ENCODE measurements at regions not wholly inside any gene's neighbourhood (a gene's known extent, or its start where the extent isn't known, plus 50 kb on each side); places are given as distances from the start of the nearest gene placed in this dataset.

- Histone ChIP-seq H3K4me2 (ENCODE audit: insufficient read depth in 1 of 2, low read depth in 2 of 2, low read length in 2 of 2) (peak overlapping the region; percentile 27 to 47), H2AFZ (ENCODE audit: low read length) (no peak overlapping the region), H3K18ac (ENCODE audit: extremely low read depth, low read length) (peak overlapping the region; percentile 25; the same call in 1 of the 2 replicates), H2BK20ac (ENCODE audit: low read length) (peak overlapping the region; percentile 87; the same call in 1 of the 2 replicates), H3K23me2 (ENCODE audit: low read depth, low read length) (no peaks in the 10 kb centered on the region), H3K9me3 (ENCODE audit: insufficient read depth in 2 of 2, low read depth in 1 of 2, low read length in 1 of 2) (no peaks in the 10 kb centered on the region), H3K79me2 (ENCODE audit: control insufficient read depth in 1 of 2, insufficient read depth in 2 of 2, low read length in 2 of 2) (no peaks in the 10 kb centered on the region), H2BK15ac (ENCODE audit: low read length) (peak overlapping the region; percentile 75; the same call in 1 of the 2 replicates), H3K4me1 (replicated peaks in 1 of 4; ENCODE audit: control insufficient read depth in 3 of 4, insufficient read depth in 4 of 4, low read length in 3 of 4) (peaks cover 3 to 14% (median 9%) of the 10 kb centered on the region in 4 experiments), H4K8ac (ENCODE audit: extremely low read depth, insufficient read depth, low read length) (no peak overlapping the region; the same call in 1 of the 2 replicates), H2BK12ac (ENCODE audit: low read depth, low read length) (peak overlapping the region; percentile 92), H2BK5ac (ENCODE audit: low read depth, low read length) (peak overlapping the region; percentile 61; the same call in 1 of the 2 replicates), H3K56ac (replicated peaks; ENCODE audit: insufficient read length, low read depth, low read length) (no peak overlapping the region), H3K9ac (replicated peaks in 1 of 4; ENCODE audit: extremely low read depth in 1 of 4, low read depth in 3 of 4, low read length in 3 of 4) (no peak overlapping the region), H3K79me1 (ENCODE audit: low read depth, low read length) (no peaks in the 10 kb centered on the region), H4K5ac (ENCODE audit: insufficient read length, low read depth, low read length) (no peak overlapping the region), H3K27ac (ENCODE audit: low read depth, low read length) (no peak overlapping the region), H3K27me3 (replicated peaks in 1 of 4; ENCODE audit: control insufficient read depth in 3 of 4, extremely low read depth in 1 of 4, insufficient read depth in 3 of 4, low read length in 3 of 4) (no peaks in the 10 kb centered on the region; a peak in 2 of 7 replicates), H3K23ac (ENCODE audit: insufficient read length) (no peak overlapping the region), H3K4me3 (ENCODE audit: extremely low read depth in 1 of 4, insufficient read depth in 2 of 4, low read depth in 3 of 4, low read length in 4 of 4) (peak overlapping the region in 1 of 4 experiments; percentile 8; a peak in 1 of 8 replicates), H3K4ac (replicated peaks; ENCODE audit: insufficient read length, low read depth, low read length) (peak overlapping the region; percentile 6), H2AK5ac (ENCODE audit: low read depth, low read length) (peak overlapping the region; percentile 48; the same call in 1 of the 2 replicates), H4K91ac (replicated peaks; ENCODE audit: insufficient read length, low read length) (no peak overlapping the region), H3K14ac (ENCODE audit: insufficient read length) (no peak overlapping the region), H2BK120ac (replicated peaks; ENCODE audit: low read depth, low read length) (peak overlapping the region; percentile 91), H3K36me3 (ENCODE audit: control insufficient read depth in 2 of 4, insufficient read depth in 4 of 4, low read length in 3 of 4) (no peaks in the 10 kb centered on the region), H4K20me1 (replicated peaks in 1 of 2; ENCODE audit: control insufficient read depth in 1 of 2, insufficient read depth in 2 of 2, low read length in 2 of 2) (no peaks in the 10 kb centered on the region)
- WGBS, 2 experiments (ENCODE audit: extremely low coverage in 1 of 2, insufficient coverage in 1 of 2, insufficient read length in 1 of 2, insufficient replicate concordance in 2 of 2, low coverage in 1 of 2, low lambda C conversion rate in 2 of 2, missing lambda C conversion rate in 1 of 2), result 28% methylated on average over 14 of the region's 14 CpGs; no CpG with 5 or more reads in 1 of the 2 experiments
- DNase-seq (ENCODE audit: low read depth in 1 of 2, low spot score in 2 of 2) (no peak), FAIRE-seq (no peak)
- CTCF ChIA-PET (ENCODE audit: partially characterized antibody), result interaction anchor here (0.9 to 1.4 kb wide), 9 partner anchors 8 to 209 kb away, joined by 3 to 5 read pairs (median 3); no protein-coding TSS in a partner anchor
- POLR2A ChIA-PET (ENCODE audit: partially characterized antibody), result interaction anchor here (1.0 to 1.9 kb wide), 4 partner anchors 8 to 63 kb away, joined by 3 to 5 read pairs (median 4); no protein-coding TSS in a partner anchor
- TF ChIP-seq RAD21 (IDR thresholded peaks at IDR 0.05 in 1 of 2, conservative IDR thresholded peaks at IDR 0.05 in 1 of 2; ENCODE audit: low read depth in 2 of 2, low read length in 2 of 2) (peak; percentile 31 to 49), ASH2L (IDR thresholded peaks at IDR 0.05; ENCODE audit: low read length) (no peak), NANOG (IDR thresholded peaks at IDR 0.05; ENCODE audit: insufficient read depth, low read depth, low read length, poor library complexity, severe bottlenecking) (peak; percentile 71), SIRT6 (IDR thresholded peaks at IDR 0.05; ENCODE audit: low read length) (no peak), RFX5 (IDR thresholded peaks at IDR 0.05; ENCODE audit: borderline replicate concordance, low read depth, low read length) (no peak), TAF7 (optimal IDR thresholded peaks at IDR 0.05; ENCODE audit: borderline replicate concordance, low read depth, low read length) (no peak), CTCF (IDR thresholded peaks at IDR 0.05; ENCODE audit: control extremely low read depth in 1 of 3, insufficient read depth in 1 of 3, low read depth in 1 of 3, low read length in 3 of 3) (peak; percentile 27 to 55 (median 52); a peak in 3 of 4 replicates), YY1 (IDR thresholded peaks at IDR 0.05; ENCODE audit: low read depth, low read length) (0 out of 2 replicates have a peak, but pooled peaks have one; percentile 31), BRCA1 (IDR thresholded peaks at IDR 0.05; ENCODE audit: low read depth, low read length) (no peak)
Observed at GRCh38 chr17:36837195-36837938, 99.9 kb upstream of the LHX1 start.
